NCI-H345 (cell line): ENCODE measurements at regions not wholly inside any gene's neighbourhood (a gene's known extent, or its start where the extent isn't known, plus 50 kb on each side); places are given as distances from the start of the nearest gene placed in this dataset.

Experiments
- DNase-seq: peaks from one replicate; lab custom pipeline; 2025; lab: John Stamatoyannopoulos, UW

- DNase-seq: no peak
Measured at GRCh38 chr21:28233536-28234220, 759.0 kb downstream of the LTN1 start.

DNA sequence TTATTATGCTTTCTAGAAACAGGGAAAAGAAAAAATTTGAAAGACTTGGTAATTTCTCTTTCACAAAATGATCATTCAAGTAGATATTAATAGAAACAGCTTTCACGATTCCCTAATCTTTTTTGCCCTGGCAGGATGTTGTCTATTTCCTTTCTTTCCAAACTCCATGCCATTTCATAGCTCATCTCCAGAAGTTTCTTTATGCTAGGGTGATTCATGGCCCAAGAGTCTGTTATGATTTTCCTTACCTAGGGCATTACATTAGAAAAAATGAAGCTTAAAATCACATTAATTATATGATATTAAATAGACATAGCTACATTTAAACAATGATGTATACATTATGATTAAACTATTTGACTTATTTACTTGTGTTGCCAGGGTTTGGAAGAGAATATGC, 762.1 kb downstream of the LTN1 start:
- DNase-seq: no peak

- no peak for DNase-seq
Measured at GRCh38 chr21:28229814-28230213, 762.9 kb downstream of the LTN1 start.

DNA sequence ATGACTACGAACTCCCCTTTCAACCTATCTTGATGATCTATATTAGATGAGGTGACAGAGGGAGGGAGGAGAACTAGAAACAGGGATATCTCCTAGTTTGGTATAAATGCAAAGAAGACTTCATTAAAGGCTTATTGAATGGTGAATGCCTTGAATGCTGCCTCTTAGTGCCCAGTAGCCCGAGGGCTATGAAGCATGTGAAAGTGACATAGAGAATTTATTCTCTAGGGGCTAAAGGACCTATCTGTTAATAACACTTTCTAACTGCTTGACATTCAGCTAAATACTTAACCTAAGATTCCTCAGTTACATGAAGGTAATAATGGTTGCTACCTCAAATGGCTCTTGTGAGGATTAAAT, 764.1 kb downstream of the LTN1 start:
- DNase-seq: no peak

- no peak for DNase-seq
Measured at GRCh38 chr21:28227881-28228635, 764.6 kb downstream of the LTN1 start.

DNA sequence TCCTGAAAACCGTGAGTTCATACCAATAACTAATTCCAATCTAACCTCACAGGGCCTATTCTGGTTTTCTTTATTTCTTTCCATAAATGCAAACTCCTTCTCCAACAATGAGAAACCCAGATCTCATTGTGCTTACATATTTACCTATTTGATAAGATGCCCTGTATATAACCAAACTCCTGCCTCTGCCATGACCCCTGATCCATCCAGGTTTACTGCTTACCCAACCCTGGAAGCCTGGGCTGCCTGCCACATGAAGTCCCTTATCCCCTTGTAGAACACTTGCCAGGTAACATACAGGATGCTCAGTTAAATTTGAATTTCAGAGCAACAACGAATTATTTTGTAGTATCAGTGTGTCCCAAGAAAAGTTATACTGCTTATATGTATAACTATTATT, 766.1 kb downstream of the LTN1 start:
- no peak for DNase-seq

DNA sequence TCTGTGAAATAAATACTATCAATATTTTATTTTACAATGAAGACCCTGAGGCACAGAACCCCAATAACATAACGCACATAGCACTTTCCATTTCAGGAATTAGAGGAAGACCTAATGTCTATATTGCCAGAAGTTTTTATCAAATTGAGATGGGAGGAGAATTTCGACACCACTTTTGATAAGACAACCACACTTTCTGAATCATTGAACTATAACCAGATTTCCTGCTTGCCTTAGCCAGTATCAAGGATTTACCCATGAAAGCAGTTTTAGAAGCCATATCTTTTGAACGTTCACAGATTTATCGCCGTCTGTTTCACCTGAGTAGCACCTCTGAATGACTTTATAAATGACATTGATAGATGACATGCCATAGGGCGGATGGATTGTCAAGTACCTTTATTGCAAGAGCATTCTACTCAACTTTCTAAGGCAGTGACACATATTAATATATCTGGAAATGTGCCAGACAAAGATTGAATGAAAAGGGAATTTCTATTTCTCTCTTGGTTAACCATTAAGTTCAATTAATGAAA, 768.4 kb downstream of the LTN1 start:
- no peak for DNase-seq

- DNase-seq: no peak
Measured at GRCh38 chr21:28221984-28222383, 770.7 kb downstream of the LTN1 start.

- no peak for DNase-seq
Measured at GRCh38 chr21:28220680-28221079, 772.0 kb downstream of the LTN1 start.

- DNase-seq: no peak
Measured at GRCh38 chr21:28216976-28217523, 775.6 kb downstream of the LTN1 start.

GRCh38 chr21:28215214-28215954, 777.3 kb downstream of the LTN1 start:
- DNase-seq: no peak

GRCh38 chr21:28214786-28215185, 777.9 kb downstream of the LTN1 start:
- no peak for DNase-seq

DNA sequence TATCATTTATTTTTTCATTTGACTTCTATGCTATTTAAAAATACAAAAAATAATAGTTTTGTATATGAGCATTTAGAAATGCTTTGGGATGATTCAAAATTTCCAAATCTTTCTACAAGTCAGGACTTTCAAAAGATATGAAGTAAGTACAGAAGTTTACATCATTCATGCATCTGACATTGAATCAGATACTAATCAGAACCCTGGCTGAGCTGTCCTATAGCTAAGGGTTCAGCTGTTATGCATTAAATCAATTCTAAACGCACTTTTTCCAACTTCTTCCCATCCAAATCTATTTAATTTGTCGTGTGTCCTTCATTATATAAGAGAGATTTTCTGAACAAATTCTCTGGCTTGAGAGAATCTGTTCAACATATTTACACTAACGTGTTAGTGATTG, 779.4 kb downstream of the LTN1 start:
- DNase-seq: no peak

DNA sequence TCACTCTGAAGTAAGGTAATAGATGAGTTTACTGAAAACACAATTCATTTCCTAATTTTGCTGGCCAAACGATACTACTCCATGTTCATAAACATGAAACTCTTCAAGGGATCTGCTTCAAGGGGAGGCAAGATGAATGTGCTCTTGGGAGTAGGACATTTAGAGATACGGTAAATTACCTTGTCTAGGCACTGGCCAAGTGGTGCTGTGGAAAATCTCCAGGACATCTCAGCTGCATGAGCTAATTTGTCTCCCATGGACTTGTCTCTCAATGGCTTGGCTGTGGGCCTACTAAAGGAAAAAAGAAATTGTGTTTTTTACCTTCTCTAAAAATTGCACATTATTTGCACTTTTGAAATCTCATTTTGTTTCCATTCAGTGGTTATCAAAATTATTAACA, 780.6 kb downstream of the LTN1 start:
- DNase-seq: no peak

DNA sequence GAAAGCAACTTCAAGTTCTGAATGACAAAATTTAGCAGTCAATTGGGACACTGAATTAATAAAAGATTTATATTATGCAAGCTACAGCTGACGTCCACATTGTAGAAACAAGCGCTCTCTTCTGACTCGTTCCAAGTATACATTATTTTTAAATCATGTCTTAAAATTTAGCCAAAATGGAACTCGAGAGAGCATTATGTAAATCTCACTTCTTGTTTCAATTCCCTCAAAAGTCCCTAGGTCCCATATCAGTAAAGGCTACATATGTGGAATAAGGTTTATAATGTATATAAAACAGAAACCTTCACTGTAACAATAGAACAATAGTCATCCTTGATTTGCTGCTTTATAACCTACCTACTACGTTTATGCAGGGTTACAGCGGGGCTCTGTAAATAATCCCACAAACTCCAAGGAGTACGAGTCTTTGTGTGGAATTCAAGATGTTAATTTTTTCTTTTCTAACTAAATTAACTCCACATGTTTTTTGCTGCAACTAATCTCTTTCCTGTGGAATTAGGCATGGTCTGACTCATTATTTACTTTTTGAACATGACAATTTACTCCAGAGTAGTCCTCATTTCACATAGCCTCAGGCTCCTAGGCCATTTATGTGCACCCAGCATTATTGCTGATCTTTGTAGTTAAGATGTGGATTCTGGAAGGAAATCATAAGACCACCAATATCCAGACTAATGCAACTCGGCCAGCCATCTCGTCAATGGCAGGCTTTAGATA, 785.1 kb downstream of the LTN1 start:
- DNase-seq: no peak

DNA sequence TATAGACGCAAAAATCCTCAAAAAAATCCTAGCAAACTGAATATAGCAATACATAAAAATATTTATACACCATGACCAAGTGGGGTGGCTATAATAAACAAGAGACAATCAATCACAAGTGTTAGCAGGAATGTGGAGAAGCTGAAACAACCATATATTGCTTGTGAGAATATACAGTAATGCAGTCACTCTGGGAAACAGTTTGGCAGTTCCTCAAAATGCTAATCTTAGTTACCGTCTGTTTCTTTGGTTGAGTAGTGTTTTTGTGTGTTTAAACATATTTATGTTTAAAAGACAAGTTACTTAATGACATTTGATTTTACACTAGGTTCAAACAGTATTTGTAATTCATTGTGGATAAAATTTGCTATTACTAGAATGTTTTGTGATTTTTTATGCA, 792.0 kb downstream of the LTN1 start:
- no peak for DNase-seq

DNA sequence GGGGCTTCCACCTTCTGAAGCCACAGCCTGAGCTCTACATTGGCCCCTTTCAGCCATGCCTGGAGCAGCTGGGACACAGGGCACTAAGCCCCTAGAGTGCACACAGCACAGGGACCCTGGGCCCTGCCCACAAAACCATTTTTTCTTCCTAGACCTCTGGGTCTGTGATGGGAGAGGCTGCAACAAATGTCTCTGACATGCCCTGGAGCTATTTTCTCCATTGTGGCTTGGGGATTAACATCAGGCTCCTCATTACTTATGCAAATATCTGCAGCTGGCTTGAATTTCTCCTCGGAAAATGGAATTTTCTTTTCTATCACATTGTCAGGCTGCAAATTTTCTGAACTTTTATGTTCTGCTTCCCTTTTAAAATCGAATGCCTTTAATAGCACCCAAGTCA, 795.7 kb downstream of the LTN1 start:
- DNase-seq: no peak

DNA sequence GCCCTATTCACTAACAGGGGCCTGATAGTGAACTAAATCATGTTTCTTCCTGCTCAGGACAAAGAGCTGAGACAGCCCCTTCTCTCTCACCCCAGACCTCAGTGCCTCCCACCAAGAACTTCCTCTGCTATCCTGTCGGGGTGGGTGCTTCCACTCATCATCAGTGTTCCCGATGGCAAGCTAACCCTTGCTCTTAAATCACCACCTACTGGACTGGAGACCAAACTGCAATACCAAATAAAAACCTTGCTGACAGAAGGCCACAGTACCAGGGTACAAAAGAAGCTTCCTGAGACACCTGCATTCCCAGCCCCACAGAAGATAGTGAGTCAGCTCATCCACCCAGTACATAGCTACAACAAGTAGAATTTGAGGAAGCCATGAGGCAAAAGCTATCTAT, 799.5 kb downstream of the LTN1 start:
- DNase-seq: no peak

DNA sequence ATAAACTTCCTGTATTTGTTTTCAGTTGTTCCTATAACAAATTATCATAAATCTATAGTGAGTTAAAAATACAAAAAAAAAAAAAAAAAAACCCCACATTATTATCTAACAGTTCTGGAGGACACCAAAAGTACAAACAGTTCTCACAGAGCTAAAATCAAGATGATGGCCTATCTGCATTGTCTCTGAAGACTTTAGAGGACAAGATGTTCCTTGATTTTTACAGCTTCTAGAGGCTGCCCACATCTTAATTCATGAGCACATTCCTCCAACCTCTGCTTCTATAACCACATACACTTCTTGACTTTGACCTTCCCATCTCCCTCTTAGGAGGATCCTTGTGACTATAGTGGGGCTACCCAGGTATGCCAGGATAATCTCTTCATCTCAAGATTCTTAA, 806.1 kb downstream of the LTN1 start:
- no peak for DNase-seq

DNA sequence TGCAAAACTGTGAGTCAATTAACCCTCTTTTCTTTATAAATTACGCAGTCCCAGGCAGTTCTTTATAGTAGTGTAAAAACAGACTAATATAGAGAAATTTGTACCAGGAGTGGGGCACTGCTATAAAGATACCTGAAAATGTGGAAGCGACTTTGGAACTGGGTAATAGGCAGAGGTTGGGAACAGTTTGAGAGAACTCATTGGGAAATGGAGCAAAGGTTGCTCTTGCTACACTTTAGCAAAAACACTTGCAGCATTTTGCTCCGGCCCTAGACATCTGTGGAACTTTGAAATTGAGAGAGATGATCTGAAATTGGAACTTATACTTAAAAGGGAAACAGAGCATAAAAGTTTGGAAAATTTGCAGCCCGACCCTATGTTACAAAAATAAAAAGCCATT, 810.9 kb downstream of the LTN1 start:
- DNase-seq: no peak

- DNase-seq: no peak
Measured at GRCh38 chr21:28179136-28179535, 813.5 kb downstream of the LTN1 start.

DNA sequence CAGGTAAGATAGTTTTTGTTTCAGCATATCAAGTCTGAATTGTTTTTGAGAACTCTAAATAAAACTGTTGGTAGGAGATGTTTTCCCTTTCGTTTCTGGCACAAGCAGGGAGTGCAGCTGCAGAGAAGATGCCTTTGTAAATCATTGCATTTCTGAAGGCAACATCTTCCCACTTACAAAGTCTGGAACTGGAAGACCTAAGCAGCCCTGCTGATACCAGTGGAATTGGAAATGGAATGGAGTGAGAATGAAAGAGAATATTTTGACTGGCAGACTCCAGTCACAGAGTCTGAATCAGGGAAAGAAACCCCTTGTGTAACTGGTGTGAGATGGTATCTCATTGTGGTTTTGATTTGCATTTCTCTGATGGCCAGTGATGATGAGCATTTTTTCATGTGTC, 815.6 kb downstream of the LTN1 start:
- no peak for DNase-seq
